GM23248 (cell line): ENCODE measurements at regions not wholly inside any gene's neighbourhood (a gene's known extent, or its start where the extent isn't known, plus 50 kb on each side); places are given as distances from the start of the nearest gene placed in this dataset.

Experiments
- DNase-seq: peaks from one replicate; pipeline ENCODE4 v3.0.0-alpha.2; 2015
- H2AFZ ChIP-seq: fragments of 200-600 bp; sonication (generic); 2 replicates; pipeline ENCODE4 v1.6.1; 2016; ENCODE audit warnings: antibody characterized with exemption
- H3F3A ChIP-seq: fragments of 200-600 bp; sonication (generic); 2 replicates; pipeline ENCODE4 v1.6.1; 2016; ENCODE audit warnings: mild to moderate bottlenecking, antibody characterized with exemption, mixed run types; ENCODE audit not compliant: insufficient read depth
- H3K27ac ChIP-seq: fragments of 200-600 bp; sonication (generic); 2 replicates; pipeline ENCODE4 v1.5.1; 2016; ENCODE audit warnings: mild to moderate bottlenecking
- H3K27me3 ChIP-seq: fragments of 200-600 bp; sonication (generic); replicated peaks from 2 replicates; pipeline ENCODE4 v1.6.1; 2016; ENCODE audit warnings: mild to moderate bottlenecking; ENCODE audit not compliant: insufficient read depth
- H3K36me3 ChIP-seq: fragments of 200-600 bp; sonication (generic); 2 replicates; pipeline ENCODE4 v1.6.1; 2016; ENCODE audit warnings: low read depth, mild to moderate bottlenecking
- H3K4me1 ChIP-seq: fragments of 200-600 bp; sonication (generic); 2 replicates; pipeline ENCODE4 v1.6.1; 2016; ENCODE audit warnings: mild to moderate bottlenecking; ENCODE audit not compliant: insufficient read depth
- H3K4me2 ChIP-seq: fragments of 200-600 bp; sonication (generic); one replicate; pipeline ENCODE4 v1.6.1; 2016; ENCODE audit warnings: mild to moderate bottlenecking; ENCODE audit not compliant: unreplicated experiment
- H3K4me3 ChIP-seq: fragments of 200-600 bp; sonication (generic); 2 replicates; pipeline ENCODE4 v1.5.1; 2016; ENCODE audit warnings: mild to moderate bottlenecking
- H3K79me2 ChIP-seq: fragments of 200-600 bp; sonication (generic); 2 replicates; pipeline ENCODE4 v1.6.1; 2016; ENCODE audit warnings: mild to moderate bottlenecking; ENCODE audit not compliant: insufficient read depth
- H3K9ac ChIP-seq: fragments of 200-600 bp; sonication (generic); 2 replicates; pipeline ENCODE4 v1.6.1; 2016; ENCODE audit warnings: mild to moderate bottlenecking
- H3K9me2 ChIP-seq: fragments of 200-600 bp; sonication (generic); 2 replicates; pipeline ENCODE4 v1.6.1; 2016; ENCODE audit warnings: mixed run types, mild to moderate bottlenecking, moderate library complexity; ENCODE audit not compliant: insufficient read depth
- H3K9me3 ChIP-seq: fragments of 200-600 bp; sonication (generic); one replicate; pipeline ENCODE4 v1.6.1; 2017; ENCODE audit warnings: low read depth
- H4K20me1 ChIP-seq: fragments of 200-600 bp; sonication (generic); 2 replicates; pipeline ENCODE4 v1.6.0; 2016; ENCODE audit not compliant: insufficient read depth
- EZH2 ChIP-seq: fragments of 200-600 bp; sonication (generic); IDR thresholded peaks from 2 replicates; pipeline ENCODE4 v1.6.1; 2018; ENCODE audit warnings: antibody characterized with exemption, mild to moderate bottlenecking; ENCODE audit not compliant: insufficient read depth, poor library complexity, severe bottlenecking
- EZH2phosphoT487 ChIP-seq: fragments of 200-600 bp; sonication (generic); IDR thresholded peaks from 2 replicates; pipeline ENCODE4 v1.6.1; 2018; ENCODE audit warnings: antibody characterized with exemption, moderate library complexity, mild to moderate bottlenecking, low read depth; ENCODE audit not compliant: insufficient read depth
- WGBS, 2 experiments: methylation state at CpG; one replicate each; pipeline ENCODE4 v1.1.6; 2015 to 2017; ENCODE audit warnings: low lambda C conversion rate in 2 of 2, low coverage in 1 of 2; ENCODE audit errors: missing lambda C conversion rate in 2 of 2; 5-methylcytosine and 5-hydroxymethylcytosine counted together
- in situ Hi-C: fragments of 300-500 bp; cut with MboI; formaldehyde crosslinking; loops from 2 replicates; pipeline ENCODE4 v1.15.0; 2020

GRCh38 chr18:60007661-60008060 is 107.9 kb downstream of the PMAIP1 start:
- Histone ChIP-seq H3K27me3 (no peaks in the 10 kb centered on the region), H3F3A (no peaks in the 10 kb centered on the region), H3K4me3 (no peak overlapping the region), H3K4me2 (no peak overlapping the region), H4K20me1 (no peaks in the 10 kb centered on the region), H3K36me3 (no peaks in the 10 kb centered on the region), H3K9me2 (no peaks in the 10 kb centered on the region), H3K9me3 (no peaks in the 10 kb centered on the region), H3K79me2 (no peaks in the 10 kb centered on the region), H3K9ac (no peak overlapping the region), H2AFZ (no peak overlapping the region), H3K4me1 (no peaks in the 10 kb centered on the region), H3K27ac (no peak overlapping the region)
- TF ChIP-seq EZH2, result no peak
- TF ChIP-seq EZH2phosphoT487, result no peak
- WGBS, 2 experiments, result 59 to 67% methylated on average over 2 of the region's 2 CpGs
- in situ Hi-C loops, result loop anchor here (25.0 kb wide), 1 partner anchor 405 kb away; no protein-coding TSS in a partner anchor
- no peak for DNase-seq

GRCh38 chr18:60003610-60004185 is 103.9 kb downstream of the PMAIP1 start:
- TF ChIP-seq EZH2phosphoT487, result no peak
- no peak for TF ChIP-seq EZH2
- no peaks in the 10 kb centered on the region for H3K27me3 ChIP-seq
- H3K79me2 ChIP-seq, result no peaks in the 10 kb centered on the region
- H3K4me2 ChIP-seq, result no peak overlapping the region
- no peaks in the 10 kb centered on the region for H3K9me2 ChIP-seq
- DNase-seq, result no peak
- no peaks in the 10 kb centered on the region for H4K20me1 ChIP-seq
- no peak overlapping the region for H2AFZ ChIP-seq
- no peak overlapping the region for H3K4me3 ChIP-seq
- 94 to 96% methylated on average over 16 of the region's 16 CpGs for WGBS, 2 experiments
- H3K9me3 ChIP-seq, result no peaks in the 10 kb centered on the region
- H3F3A ChIP-seq, result no peaks in the 10 kb centered on the region
- no peak overlapping the region for H3K27ac ChIP-seq
- in situ Hi-C loops, result loop anchor here (25.0 kb wide), 1 partner anchor 409 kb away; no protein-coding TSS in a partner anchor
- H3K36me3 ChIP-seq, result no peaks in the 10 kb centered on the region
- no peak overlapping the region for H3K9ac ChIP-seq
- 0 out of 2 replicates have a peak, but pooled peaks cover 4% of the 10 kb centered on the region for H3K4me1 ChIP-seq

GRCh38 chr18:59996370-59996966 is 96.7 kb downstream of the PMAIP1 start:
- Histone ChIP-seq H3K4me2 (no peak overlapping the region), H3K27ac (no peak overlapping the region), H3K9ac (no peak overlapping the region), H2AFZ (no peak overlapping the region), H3K9me2 (no peaks in the 10 kb centered on the region), H4K20me1 (no peaks in the 10 kb centered on the region), H3K27me3 (no peaks in the 10 kb centered on the region), H3K9me3 (no peaks in the 10 kb centered on the region), H3K4me3 (no peak overlapping the region), H3K4me1 (0 out of 2 replicates have a peak, but pooled peaks cover 4% of the 10 kb centered on the region), H3K79me2 (no peaks in the 10 kb centered on the region), H3F3A (no peaks in the 10 kb centered on the region), H3K36me3 (no peaks in the 10 kb centered on the region)
- no peak for TF ChIP-seq EZH2phosphoT487
- TF ChIP-seq EZH2, result no peak
- WGBS, 2 experiments, result 21 to 25% methylated on average over 5 of the region's 5 CpGs
- in situ Hi-C loops, result no loop called here
- peak; percentile 68 for DNase-seq

GRCh38 chr18:59994357-59994756 is 94.6 kb downstream of the PMAIP1 start:
- 0 out of 2 replicates have a peak, but pooled peaks cover 4% of the 10 kb centered on the region for H3K4me1 ChIP-seq
- no peak for TF ChIP-seq EZH2
- no peak for TF ChIP-seq EZH2phosphoT487
- no peaks in the 10 kb centered on the region for H3K9me2 ChIP-seq
- H3K27me3 ChIP-seq, result no peaks in the 10 kb centered on the region
- H3K9ac ChIP-seq, result no peak overlapping the region
- no peaks in the 10 kb centered on the region for H3K36me3 ChIP-seq
- H3K27ac ChIP-seq, result no peak overlapping the region
- peak; percentile 14 for DNase-seq
- no peak overlapping the region for H2AFZ ChIP-seq
- no peak overlapping the region for H3K4me3 ChIP-seq
- no peaks in the 10 kb centered on the region for H3K79me2 ChIP-seq
- no peaks in the 10 kb centered on the region for H3K9me3 ChIP-seq
- 4 to 18% methylated on average over 1 of the region's 1 CpG for WGBS, 2 experiments
- in situ Hi-C loops, result loop anchor here (5.0 kb wide), 1 partner anchor 548 kb away; no protein-coding TSS in a partner anchor
- H3F3A ChIP-seq, result no peaks in the 10 kb centered on the region
- no peak overlapping the region for H3K4me2 ChIP-seq
- H4K20me1 ChIP-seq, result no peaks in the 10 kb centered on the region
